ENCODE measurements at regions not wholly inside any gene's neighbourhood (a gene's known extent, or its start where the extent isn't known, plus 50 kb on each side); places are given as distances from the start of the nearest gene placed in this dataset.

- H3K4me3 ChIP-seq (ENCODE audit: insufficient read length, low read depth): no peak overlapping the region
- peaks cover 11% of the 10 kb centered on the region for H3K9me3 ChIP-seq (ENCODE audit: insufficient read depth, low read length)
- no peaks in the 10 kb centered on the region for H3K36me3 ChIP-seq (ENCODE audit: insufficient read depth, insufficient read length, low read length)
- no peaks in the 10 kb centered on the region for H3K27me3 ChIP-seq (ENCODE audit: insufficient read depth, insufficient read length)
- peaks cover 3% of the 10 kb centered on the region for H3K4me1 ChIP-seq (ENCODE audit: insufficient read depth, insufficient read length)
- no peak for DNase-seq (ENCODE audit: low read depth, low spot score)
- TF ChIP-seq SUZ12 (IDR thresholded peaks at IDR 0.05; ENCODE audit: extremely low read depth, insufficient read depth, insufficient read length) (no peak), YY1 (IDR thresholded peaks at IDR 0.05; ENCODE audit: insufficient read depth, insufficient read length) (no peak), ZNF274 (IDR thresholded peaks at IDR 0.05; ENCODE audit: low read depth, low read length) (no peak)
- H3K9ac ChIP-seq (ENCODE audit: insufficient read length, low read depth): no peak overlapping the region
These were observed 152.0 kb downstream of the INSIG2 start for GRCh38 chr2:118240276-118240675.

DNA sequence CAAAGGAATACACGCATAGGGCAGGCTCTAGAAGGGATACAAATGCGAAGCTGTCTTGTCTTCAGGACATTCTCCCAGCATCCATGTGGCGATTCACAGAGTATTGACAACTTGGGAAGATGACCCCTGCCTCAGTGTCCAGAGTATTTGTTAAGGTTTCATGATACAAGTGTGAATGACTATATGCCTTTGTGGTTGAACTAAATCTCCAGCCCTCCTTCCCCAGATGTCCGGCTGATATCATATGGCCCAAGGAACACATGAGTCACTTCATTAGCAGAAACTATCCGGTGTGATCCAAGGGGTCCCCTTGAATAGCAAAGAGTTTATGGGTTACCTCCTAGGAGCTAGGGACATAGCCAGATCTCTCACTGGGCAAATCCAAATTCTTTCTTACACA is 151.0 kb downstream of the INSIG2 start:
- Histone ChIP-seq H3K27me3 (ENCODE audit: insufficient read depth, insufficient read length) (no peaks in the 10 kb centered on the region), H3K9ac (ENCODE audit: insufficient read length, low read depth) (no peak overlapping the region), H3K4me3 (ENCODE audit: insufficient read length, low read depth) (no peak overlapping the region), H3K9me3 (ENCODE audit: insufficient read depth, low read length) (peaks cover 11% of the 10 kb centered on the region), H3K4me1 (ENCODE audit: insufficient read depth, insufficient read length) (peaks cover 3% of the 10 kb centered on the region), H3K36me3 (ENCODE audit: insufficient read depth, insufficient read length, low read length) (no peaks in the 10 kb centered on the region)
- no peak for TF ChIP-seq ZNF274 (IDR thresholded peaks at IDR 0.05; ENCODE audit: low read depth, low read length)
- no peak for TF ChIP-seq YY1 (IDR thresholded peaks at IDR 0.05; ENCODE audit: insufficient read depth, insufficient read length)
- TF ChIP-seq SUZ12 (IDR thresholded peaks at IDR 0.05; ENCODE audit: extremely low read depth, insufficient read depth, insufficient read length): no peak
- no peak for DNase-seq (ENCODE audit: low read depth, low spot score)

DNA sequence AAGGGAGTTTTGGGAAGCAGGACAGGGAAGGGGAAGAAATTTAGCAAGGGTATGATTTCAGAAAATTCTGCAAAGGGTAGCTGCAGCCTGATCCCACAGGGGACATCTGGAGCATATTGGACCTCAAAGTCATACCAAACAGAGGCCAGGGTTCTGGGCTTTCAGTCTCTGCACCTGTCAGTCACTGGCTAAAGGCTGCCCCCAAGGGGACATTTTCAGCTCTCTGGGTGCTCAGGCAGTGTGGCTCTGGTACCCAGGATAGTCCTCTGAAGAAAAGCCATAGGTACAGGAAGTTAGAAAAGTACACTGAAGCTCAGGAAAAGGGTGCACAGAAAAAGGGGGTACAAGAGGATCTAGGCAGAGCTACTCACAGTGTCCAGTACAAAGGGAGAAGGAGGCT is 149.2 kb downstream of the INSIG2 start:
- no peak for DNase-seq (ENCODE audit: low read depth, low spot score)
- Histone ChIP-seq H3K4me1 (ENCODE audit: insufficient read depth, insufficient read length) (peaks cover 2% of the 10 kb centered on the region), H3K9ac (ENCODE audit: insufficient read length, low read depth) (no peak overlapping the region), H3K27me3 (ENCODE audit: insufficient read depth, insufficient read length) (no peaks in the 10 kb centered on the region), H3K9me3 (ENCODE audit: insufficient read depth, low read length) (peaks cover 11% of the 10 kb centered on the region), H3K4me3 (ENCODE audit: insufficient read length, low read depth) (no peak overlapping the region), H3K36me3 (ENCODE audit: insufficient read depth, insufficient read length, low read length) (no peaks in the 10 kb centered on the region)
- TF ChIP-seq ZNF274 (IDR thresholded peaks at IDR 0.05; ENCODE audit: low read depth, low read length): no peak
- no peak for TF ChIP-seq YY1 (IDR thresholded peaks at IDR 0.05; ENCODE audit: insufficient read depth, insufficient read length)

- no peaks in the 10 kb centered on the region for H3K36me3 ChIP-seq (ENCODE audit: insufficient read depth, insufficient read length, low read length)
- H3K4me3 ChIP-seq (ENCODE audit: insufficient read length, low read depth): no peak overlapping the region
- H3K9me3 ChIP-seq (ENCODE audit: insufficient read depth, low read length): no peaks in the 10 kb centered on the region
- H3K4me1 ChIP-seq (ENCODE audit: insufficient read depth, insufficient read length): no peaks in the 10 kb centered on the region
- no peak overlapping the region for H3K9ac ChIP-seq (ENCODE audit: insufficient read length, low read depth)
- DNase-seq (ENCODE audit: low read depth, low spot score): no peak
- TF ChIP-seq ZNF274 (IDR thresholded peaks at IDR 0.05; ENCODE audit: low read depth, low read length) (no peak), SUZ12 (IDR thresholded peaks at IDR 0.05; ENCODE audit: extremely low read depth, insufficient read depth, insufficient read length) (no peak), YY1 (IDR thresholded peaks at IDR 0.05; ENCODE audit: insufficient read depth, insufficient read length) (no peak)
- H3K27me3 ChIP-seq (ENCODE audit: insufficient read depth, insufficient read length): no peaks in the 10 kb centered on the region
These were observed 144.5 kb downstream of the INSIG2 start for GRCh38 chr2:118232796-118233195.

GRCh38 chr2:118232391-118232790 is 144.1 kb downstream of the INSIG2 start:
- no peak for DNase-seq (ENCODE audit: low read depth, low spot score)
- TF ChIP-seq YY1 (IDR thresholded peaks at IDR 0.05; ENCODE audit: insufficient read depth, insufficient read length): no peak
- TF ChIP-seq SUZ12 (IDR thresholded peaks at IDR 0.05; ENCODE audit: extremely low read depth, insufficient read depth, insufficient read length): no peak
- no peak for TF ChIP-seq ZNF274 (IDR thresholded peaks at IDR 0.05; ENCODE audit: low read depth, low read length)
- no peaks in the 10 kb centered on the region for H3K9me3 ChIP-seq (ENCODE audit: insufficient read depth, low read length)

DNA sequence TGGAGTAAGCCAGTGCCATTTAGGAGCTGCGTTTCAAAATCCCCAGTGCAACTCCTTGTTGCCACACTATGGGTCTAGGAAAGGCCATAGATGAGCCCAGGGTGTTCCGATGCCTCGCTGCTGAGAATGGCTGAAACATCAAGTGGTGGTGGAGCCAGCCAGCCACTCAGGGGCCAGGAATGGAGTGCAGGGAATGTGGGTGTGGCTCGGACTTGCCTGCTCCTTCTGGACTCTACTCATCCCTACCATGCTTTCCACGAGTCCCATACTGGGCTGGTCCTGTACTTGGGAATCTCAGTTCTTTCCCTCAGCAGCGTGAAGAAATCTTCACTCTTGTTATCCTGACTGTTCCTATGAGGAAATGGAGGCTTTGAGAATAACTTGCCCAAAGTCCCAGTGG is 143.5 kb downstream of the INSIG2 start:
- no peak overlapping the region for H3K4me3 ChIP-seq (ENCODE audit: insufficient read length, low read depth)
- H3K9me3 ChIP-seq (ENCODE audit: insufficient read depth, low read length): no peaks in the 10 kb centered on the region
- no peaks in the 10 kb centered on the region for H3K27me3 ChIP-seq (ENCODE audit: insufficient read depth, insufficient read length)
- H3K9ac ChIP-seq (ENCODE audit: insufficient read length, low read depth): no peak overlapping the region
- TF ChIP-seq YY1 (IDR thresholded peaks at IDR 0.05; ENCODE audit: insufficient read depth, insufficient read length) (no peak), SUZ12 (IDR thresholded peaks at IDR 0.05; ENCODE audit: extremely low read depth, insufficient read depth, insufficient read length) (no peak), ZNF274 (IDR thresholded peaks at IDR 0.05; ENCODE audit: low read depth, low read length) (no peak)
- H3K36me3 ChIP-seq (ENCODE audit: insufficient read depth, insufficient read length, low read length): no peaks in the 10 kb centered on the region
- DNase-seq (ENCODE audit: low read depth, low spot score): no peak
- H3K4me1 ChIP-seq (ENCODE audit: insufficient read depth, insufficient read length): no peaks in the 10 kb centered on the region

More at GRCh38 chr2:118232391-118232790, 144.1 kb downstream of the INSIG2 start:
- Histone ChIP-seq H3K4me1 (ENCODE audit: insufficient read depth, insufficient read length) (no peaks in the 10 kb centered on the region), H3K4me3 (ENCODE audit: insufficient read length, low read depth) (no peak overlapping the region), H3K27me3 (ENCODE audit: insufficient read depth, insufficient read length) (no peaks in the 10 kb centered on the region), H3K9ac (ENCODE audit: insufficient read length, low read depth) (no peak overlapping the region), H3K36me3 (ENCODE audit: insufficient read depth, insufficient read length, low read length) (no peaks in the 10 kb centered on the region)

GRCh38 chr2:118227698-118228508 is 139.6 kb downstream of the INSIG2 start:
- Histone ChIP-seq H3K4me3 (ENCODE audit: insufficient read length, low read depth) (no peak overlapping the region), H3K27me3 (ENCODE audit: insufficient read depth, insufficient read length) (peaks cover 24% of the 10 kb centered on the region), H3K4me1 (ENCODE audit: insufficient read depth, insufficient read length) (peaks cover 5% of the 10 kb centered on the region), H3K9ac (ENCODE audit: insufficient read length, low read depth) (no peak overlapping the region), H3K36me3 (ENCODE audit: insufficient read depth, insufficient read length, low read length) (no peaks in the 10 kb centered on the region), H3K9me3 (ENCODE audit: insufficient read depth, low read length) (no peaks in the 10 kb centered on the region)
- DNase-seq (ENCODE audit: low read depth, low spot score): no peak
- no peak for TF ChIP-seq ZNF274 (IDR thresholded peaks at IDR 0.05; ENCODE audit: low read depth, low read length)
- no peak for TF ChIP-seq SUZ12 (IDR thresholded peaks at IDR 0.05; ENCODE audit: extremely low read depth, insufficient read depth, insufficient read length)
- TF ChIP-seq YY1 (IDR thresholded peaks at IDR 0.05; ENCODE audit: insufficient read depth, insufficient read length): no peak

Measured in NT2/D1 (cell line).